IMR-90 (cell line): ENCODE measurements at regions not wholly inside any gene's neighbourhood (a gene's known extent, or its start where the extent isn't known, plus 50 kb on each side); places are given as distances from the start of the nearest gene placed in this dataset.

Source experiments
- ATAC-seq: fragments of 200-7000 bp; cut with Tn5 transposase; 2 replicates; pipeline ENCODE4 v1.9.1; 2020; ENCODE audit warnings: low read depth, mild to moderate bottlenecking, moderate library complexity
- BruUV-seq: library from RNA; stranded (reverse); fragments of 400-500 nt; replicated peaks from 2 replicates; lab custom pipeline; 2021; lab: Mats Ljungman, UMichigan
- CTCF ChIA-PET: fragments of 300-600 bp; formaldehyde crosslinking; extraction: SDS; loops from one replicate; lab custom pipeline; 2021; ENCODE audit warnings: antibody characterized with exemption; lab: Yijun Ruan, JAX
- POLR2A ChIA-PET: fragments of 300-600 bp; sonication (Branson Sonifier 250); formaldehyde crosslinking; loops from one replicate; lab custom pipeline; 2022; ENCODE audit warnings: antibody characterized with exemption; ENCODE audit not compliant: unreplicated experiment; lab: Charles Lee
- DNase-seq: peaks from one replicate; pipeline ENCODE4 v3.0.0; 2013
- H2AFZ ChIP-seq: replicated peaks from 2 replicates; pipeline ENCODE3; 2013; ENCODE audit warnings: low read length, mild to moderate bottlenecking; ENCODE audit not compliant: poor library complexity
- H2AK5ac ChIP-seq: 2 replicates; pipeline ENCODE4 v1.6.1; 2013; ENCODE audit warnings: low read depth, low read length, inconsistent platforms
- H2AK9ac ChIP-seq: replicated peaks from 2 replicates; pipeline ENCODE3; 2013; ENCODE audit warnings: mild to moderate bottlenecking, low read depth, low read length, moderate library complexity; ENCODE audit not compliant: poor library complexity
- H2BK120ac ChIP-seq: 2 replicates; pipeline ENCODE4 v1.6.1; 2013; ENCODE audit warnings: low read depth, low read length, inconsistent platforms
- H2BK15ac ChIP-seq: 3 replicates; pipeline ENCODE4 v1.6.1; 2013; ENCODE audit warnings: low read depth, low read length, inconsistent platforms
- H2BK20ac ChIP-seq: 2 replicates; pipeline ENCODE4 v1.6.1; 2013; ENCODE audit warnings: low read depth, mild to moderate bottlenecking, inconsistent platforms, low read length, moderate library complexity
- H2BK5ac ChIP-seq: 2 replicates; pipeline ENCODE4 v1.6.1; 2013; ENCODE audit warnings: mild to moderate bottlenecking, low read depth, low read length, inconsistent platforms; ENCODE audit not compliant: poor library complexity, severe bottlenecking
- H3K14ac ChIP-seq: replicated peaks from 2 replicates; pipeline ENCODE4 v1.6.1; 2013; ENCODE audit warnings: low read depth, low read length, inconsistent platforms
- H3K18ac ChIP-seq: 2 replicates; pipeline ENCODE4 v1.6.1; 2013; ENCODE audit warnings: low read depth, low read length, control low read depth
- H3K23ac ChIP-seq: 2 replicates; pipeline ENCODE4 v1.6.1; 2013; ENCODE audit warnings: low read depth, low read length, inconsistent platforms
- H3K27ac ChIP-seq: 2 replicates; pipeline ENCODE4 v1.5.1; 2013; ENCODE audit warnings: mild to moderate bottlenecking, control low read depth, low read length; ENCODE audit not compliant: insufficient read depth
- H3K27me3 ChIP-seq: 2 replicates; pipeline ENCODE4 v1.6.1; 2013; ENCODE audit warnings: low read length; ENCODE audit not compliant: control insufficient read depth, insufficient read depth
- H3K36me3 ChIP-seq: 2 replicates; pipeline ENCODE4 v1.6.1; 2013; ENCODE audit warnings: low read length, mixed read lengths; ENCODE audit not compliant: control insufficient read depth, insufficient read depth
- H3K4ac ChIP-seq: 2 replicates; pipeline ENCODE4 v1.6.1; 2013; ENCODE audit warnings: low read depth, low read length, inconsistent platforms
- H3K4me1 ChIP-seq: 2 replicates; pipeline ENCODE4 v1.6.1; 2013; ENCODE audit warnings: low read length, mixed read lengths; ENCODE audit not compliant: control insufficient read depth, insufficient read depth
- H3K4me2 ChIP-seq: 2 replicates; pipeline ENCODE4 v1.6.1; 2013; ENCODE audit warnings: low read depth, mild to moderate bottlenecking, control low read depth, low read length, moderate library complexity
- H3K4me3 ChIP-seq: 2 replicates; pipeline ENCODE4 v1.5.1; 2013; ENCODE audit warnings: low read depth, mild to moderate bottlenecking, control low read depth, low read length, moderate library complexity; ENCODE audit not compliant: insufficient read depth
- H3K56ac ChIP-seq: 2 replicates; pipeline ENCODE4 v1.6.1; 2013; ENCODE audit warnings: low read length, inconsistent platforms; ENCODE audit not compliant: insufficient read depth; ENCODE audit errors: extremely low read depth
- H3K79me1 ChIP-seq, 2 experiments: 2 replicates each; pipeline ENCODE4 v1.6.1; 2013; ENCODE audit warnings: low read length in 2 of 2, inconsistent platforms in 1 of 2, low read depth in 1 of 2
- H3K9ac ChIP-seq: 2 replicates; pipeline ENCODE4 v1.6.1; 2013; ENCODE audit warnings: low read depth, low read length, control low read depth
- H3K9me1 ChIP-seq: 2 replicates; pipeline ENCODE4 v1.6.1; 2013; ENCODE audit warnings: low read length, inconsistent platforms; ENCODE audit not compliant: insufficient read depth
- H3K9me3 ChIP-seq: 2 replicates; pipeline ENCODE4 v1.6.1; 2013; ENCODE audit warnings: low read length; ENCODE audit not compliant: control insufficient read depth, insufficient read depth
- H4K20me1 ChIP-seq: 2 replicates; pipeline ENCODE4 v1.6.1; 2013; ENCODE audit warnings: low read length, inconsistent platforms; ENCODE audit not compliant: insufficient read depth
- H4K5ac ChIP-seq: 2 replicates; pipeline ENCODE4 v1.6.1; 2013; ENCODE audit warnings: mild to moderate bottlenecking, low read depth, low read length, control low read depth
- H4K8ac ChIP-seq, 2 experiments: 2 replicates each; pipeline ENCODE4 v1.6.1; 2013; ENCODE audit warnings: low read depth in 2 of 2, low read length in 2 of 2, control low read depth in 1 of 2, inconsistent platforms in 1 of 2
- H4K91ac ChIP-seq: 2 replicates; pipeline ENCODE4 v1.6.1; 2013; ENCODE audit warnings: low read depth, low read length, inconsistent platforms; ENCODE audit not compliant: insufficient read depth
- BHLHE40 ChIP-seq: fragments of 150-350 bp; IDR thresholded peaks from 2 replicates; pipeline ENCODE4 v1.6.1; 2016; ENCODE audit warnings: mild to moderate bottlenecking, low read depth, low read length
- MAFK ChIP-seq: IDR thresholded peaks from 2 replicates; pipeline ENCODE4 v1.6.1; 2012; ENCODE audit warnings: low read depth, low read length, improper control_type of control experiment
- NFE2L2 ChIP-seq: fragments of 150-350 bp; IDR thresholded peaks from 2 replicates; pipeline ENCODE4 v1.6.1; 2016; ENCODE audit warnings: low read depth, mild to moderate bottlenecking, low read length
- RCOR1 ChIP-seq: IDR thresholded peaks from 2 replicates; pipeline ENCODE4 v1.6.1; 2012; ENCODE audit warnings: mild to moderate bottlenecking, low read length, improper control_type of control experiment; ENCODE audit not compliant: insufficient replicate concordance
- RFX5 ChIP-seq: IDR thresholded peaks from 2 replicates; pipeline ENCODE4 v1.8.0; 2012; ENCODE audit warnings: low read depth, mild to moderate bottlenecking, low read length, moderate library complexity
- SMC3 ChIP-seq: fragments of 150-350 bp; IDR thresholded peaks from 2 replicates; pipeline ENCODE4 v1.6.1; 2016; ENCODE audit warnings: low read depth, mild to moderate bottlenecking, antibody characterized with exemption, low read length, moderate library complexity
- WGBS, 2 experiments: methylation state at CpG; one replicate each; pipeline versions ENCODE4 v1.1.5 to v1.1.7; 2013; ENCODE audit warnings: missing lambda C conversion rate in 2 of 2; ENCODE audit not compliant: insufficient read length in 1 of 2; ENCODE audit errors: extremely low coverage in 2 of 2; 5-methylcytosine and 5-hydroxymethylcytosine counted together
- dilution Hi-C: fragments of 300-500 bp; cut with HindIII; formaldehyde crosslinking; loops from one replicate; pipeline ENCODE4 v1.14.3; 2018; ENCODE audit warnings: low sequenced_read_pairs; ENCODE audit not compliant: unreplicated experiment
- in situ Hi-C: fragments of 300-500 bp; cut with MboI; formaldehyde crosslinking; loops from 3 replicates; pipeline ENCODE4 v1.14.3; 2019; ENCODE audit warnings: low sequenced_read_pairs, inconsistent platforms, mixed read lengths
- intact Hi-C: fragments of 100-400 bp; cut with micrococcal nuclease; formaldehyde crosslinking; loops from 2 replicates; pipeline ENCODE4 v1.10.0; 2022
- TF ChIP-seq, protein P1 (sequence below): conservative IDR thresholded peaks from 2 replicates; pipeline ENCODE4 v1.5.1; 2012; ENCODE audit warnings: mild to moderate bottlenecking, low read depth, low read length, improper control_type of control experiment

GRCh38 chr5:99835791-99836190, 699.4 kb upstream of the FAM174A start:
- H3K4me1 ChIP-seq: no peaks in the 10 kb centered on the region
- H3K4me3 ChIP-seq: no peak overlapping the region
- H2BK15ac ChIP-seq: no peak overlapping the region
- H3K4ac ChIP-seq: no peak overlapping the region
- TF ChIP-seq RFX5 (no peak), BHLHE40 (no peak), MAFK (no peak), NFE2L2 (no peak), RCOR1 (no peak), SMC3 (no peak)
- TF ChIP-seq, protein P1, sequence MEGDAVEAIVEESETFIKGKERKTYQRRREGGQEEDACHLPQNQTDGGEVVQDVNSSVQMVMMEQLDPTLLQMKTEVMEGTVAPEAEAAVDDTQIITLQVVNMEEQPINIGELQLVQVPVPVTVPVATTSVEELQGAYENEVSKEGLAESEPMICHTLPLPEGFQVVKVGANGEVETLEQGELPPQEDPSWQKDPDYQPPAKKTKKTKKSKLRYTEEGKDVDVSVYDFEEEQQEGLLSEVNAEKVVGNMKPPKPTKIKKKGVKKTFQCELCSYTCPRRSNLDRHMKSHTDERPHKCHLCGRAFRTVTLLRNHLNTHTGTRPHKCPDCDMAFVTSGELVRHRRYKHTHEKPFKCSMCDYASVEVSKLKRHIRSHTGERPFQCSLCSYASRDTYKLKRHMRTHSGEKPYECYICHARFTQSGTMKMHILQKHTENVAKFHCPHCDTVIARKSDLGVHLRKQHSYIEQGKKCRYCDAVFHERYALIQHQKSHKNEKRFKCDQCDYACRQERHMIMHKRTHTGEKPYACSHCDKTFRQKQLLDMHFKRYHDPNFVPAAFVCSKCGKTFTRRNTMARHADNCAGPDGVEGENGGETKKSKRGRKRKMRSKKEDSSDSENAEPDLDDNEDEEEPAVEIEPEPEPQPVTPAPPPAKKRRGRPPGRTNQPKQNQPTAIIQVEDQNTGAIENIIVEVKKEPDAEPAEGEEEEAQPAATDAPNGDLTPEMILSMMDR: no peak
- no peak overlapping the region for H4K5ac ChIP-seq
- no peak overlapping the region for H2BK20ac ChIP-seq
- in situ Hi-C loops: no loop called here
- no peak overlapping the region for H3K4me2 ChIP-seq
- dilution Hi-C loops: no loop called here
- H3K23ac ChIP-seq: no peak overlapping the region
- CTCF ChIA-PET: no interaction called here
- ATAC-seq (no peak), DNase-seq (no peak)
- peaks cover 3% of the 10 kb centered on the region; the same call in 1 of the 2 replicates for H3K9me3 ChIP-seq
- H3K14ac ChIP-seq: no peak overlapping the region
- H2BK5ac ChIP-seq: no peak overlapping the region
- no peak overlapping the region for H4K8ac ChIP-seq
- no peak overlapping the region for H4K91ac ChIP-seq
- no peak overlapping the region for H3K18ac ChIP-seq
- no peak overlapping the region for H3K27ac ChIP-seq
- no peak overlapping the region for H3K56ac ChIP-seq
- H2AFZ ChIP-seq: no peak overlapping the region
- no peak overlapping the region for H2BK120ac ChIP-seq
- no peaks in the 10 kb centered on the region for H3K27me3 ChIP-seq
- H2AK9ac ChIP-seq: no peak overlapping the region
- no peaks in the 10 kb centered on the region for H3K79me1 ChIP-seq
- H4K20me1 ChIP-seq: no peaks in the 10 kb centered on the region
- POLR2A ChIA-PET: no interaction called here
- no peak overlapping the region for H3K9ac ChIP-seq
- no peaks in the 10 kb centered on the region for H3K36me3 ChIP-seq
- no TSS peak for BruUV-seq
- no peaks in the 10 kb centered on the region for H3K9me1 ChIP-seq
- intact Hi-C loops: no loop called here
- WGBS, 2 experiments: 67% methylated on average over 1 of the region's 4 CpGs; no CpG with 5 or more reads in 1 of the 2 experiments
- H2AK5ac ChIP-seq: no peak overlapping the region
